B cell (primary cell): ENCODE measurements at regions not wholly inside any gene's neighbourhood (a gene's known extent, or its start where the extent isn't known, plus 50 kb on each side); places are given as distances from the start of the nearest gene placed in this dataset.

ENCODE experiments used
- ATAC-seq: fragments of 200-7000 bp; cut with Tn5 transposase; one replicate; pipeline ENCODE4 v1.10.0; 2021; ENCODE audit warnings: low read depth, mild to moderate bottlenecking, moderate number of reproducible peaks, moderate library complexity
- CTCF ChIA-PET: fragments of 350-600 bp; sonication (Branson Sonifier 250); formaldehyde crosslinking; loops from one replicate; lab custom pipeline; 2021; ENCODE audit warnings: antibody characterized with exemption, inconsistent platforms; lab: Charles Lee
- POLR2A ChIA-PET: fragments of 350-600 bp; sonication (Branson Sonifier 250); formaldehyde crosslinking; loops from one replicate; lab custom pipeline; 2021; ENCODE audit warnings: antibody characterized with exemption; lab: Charles Lee
- DNase-seq: peaks from one replicate; pipeline ENCODE4 v3.0.0; 2013
- H2AFZ ChIP-seq: 2 replicates; pipeline ENCODE4 v1.6.1; 2012; ENCODE audit warnings: mild to moderate bottlenecking, low read depth, low read length; ENCODE audit not compliant: insufficient read depth, poor library complexity, severe bottlenecking
- H3K27ac ChIP-seq, 2 donors: 1 replicate in 1 of 2; 2 replicates in 1 of 2; pipeline ENCODE4 v1.5.1; 2012 to 2013; ENCODE audit warnings: low read length in 2 of 2, mild to moderate bottlenecking in 2 of 2, moderate library complexity in 1 of 2
- H3K27me3 ChIP-seq, 4 experiments: fragments of 200-600 bp in 1 of 4; sonication (generic) in 1 of 4; replicated peaks in 1 of 4; 1 replicate in 2 of 4; 2 replicates in 2 of 4; pipeline versions ENCODE4 v1.6.1 to v1.7.0; 2013 to 2016; ENCODE audit warnings: low read length in 3 of 4, mild to moderate bottlenecking in 2 of 4, mixed read lengths in 1 of 4, moderate library complexity in 1 of 4; ENCODE audit not compliant: insufficient read depth in 4 of 4, control insufficient read depth in 3 of 4; ENCODE audit errors: control extremely low read depth in 1 of 4
- H3K36me3 ChIP-seq, 2 experiments: replicated peaks in 1 of 2; 1 replicate in 1 of 2; 2 replicates in 1 of 2; pipeline versions ENCODE4 v1.6.1 to v1.7.1; 2013; ENCODE audit warnings: low read length in 1 of 2; ENCODE audit not compliant: insufficient read depth in 2 of 2, control insufficient read depth in 1 of 2; ENCODE audit errors: control extremely low read depth in 1 of 2, extremely low read depth in 1 of 2
- H3K4me1 ChIP-seq, 2 donors: fragments of 200-600 bp in 1 of 2; sonication (generic) in 1 of 2; 1 replicate in 1 of 2; 2 replicates in 1 of 2; pipeline versions ENCODE4 v1.5.1 to v1.6.1; 2013 to 2017; ENCODE audit warnings: low read length in 2 of 2; ENCODE audit not compliant: control insufficient read depth in 2 of 2, insufficient read depth in 2 of 2
- H3K4me2 ChIP-seq: replicated peaks from 2 replicates; pipeline ENCODE3; 2012; ENCODE audit warnings: mild to moderate bottlenecking, low read depth, low read length; ENCODE audit not compliant: poor library complexity, severe bottlenecking
- H3K4me3 ChIP-seq, 5 experiments: fragments of 200-600 bp in 1 of 5; sonication (generic) in 1 of 5; 1 replicate in 3 of 5; 2 replicates in 2 of 5; pipeline versions ENCODE4 v1.5.1 to v1.7.0; 2011 to 2016; ENCODE audit warnings: low read length in 4 of 5, mild to moderate bottlenecking in 4 of 5, low read depth in 2 of 5, control low read depth in 1 of 5, moderate library complexity in 1 of 5; ENCODE audit not compliant: insufficient read depth in 1 of 5; ENCODE audit errors: control extremely low read depth in 1 of 5, extremely low read depth in 1 of 5
- H3K79me2 ChIP-seq: fragments of 200-600 bp; sonication (generic); one replicate; pipeline ENCODE4 v1.6.0; 2016; ENCODE audit warnings: low read length; ENCODE audit not compliant: control insufficient read depth, insufficient read depth
- H3K9ac ChIP-seq: fragments of 200-600 bp; sonication (generic); 2 replicates; pipeline ENCODE4 v1.6.1; 2017; ENCODE audit warnings: mild to moderate bottlenecking, low read length, moderate library complexity
- H3K9me3 ChIP-seq, 3 donors: one replicate each; pipeline versions ENCODE4 v1.6.1 to v1.7.1; 2013; ENCODE audit warnings: low read length in 2 of 3; ENCODE audit not compliant: control insufficient read depth in 2 of 3, insufficient read depth in 1 of 3; ENCODE audit errors: control extremely low read depth in 1 of 3
- H4K20me1 ChIP-seq: 2 replicates; pipeline ENCODE4 v1.6.0; 2012; ENCODE audit warnings: mild to moderate bottlenecking, low read length; ENCODE audit not compliant: insufficient read depth, control insufficient read depth, poor library complexity, severe bottlenecking
- H3K27ac Mint-ChIP-seq: one replicate; pipeline ENCODE4 v1.8.0; 2021; ENCODE audit warnings: mixed read lengths
- H3K27me3 Mint-ChIP-seq: one replicate; pipeline ENCODE4 v1.8.0; 2021; ENCODE audit warnings: mixed read lengths
- H3K4me1 Mint-ChIP-seq: one replicate; pipeline ENCODE4 v1.8.0; 2021; ENCODE audit warnings: mixed read lengths
- H3K4me3 Mint-ChIP-seq: one replicate; pipeline ENCODE4 v1.8.0; 2021; ENCODE audit warnings: mixed read lengths
- H3K9me3 Mint-ChIP-seq: one replicate; pipeline ENCODE4 v1.8.0; 2022; ENCODE audit warnings: mixed read lengths; ENCODE audit not compliant: insufficient read depth
- EZH2 ChIP-seq: IDR thresholded peaks from 2 replicates; pipeline ENCODE4 v1.6.1; 2012; ENCODE audit warnings: borderline replicate concordance, low read depth, mild to moderate bottlenecking, moderate library complexity, low read length; ENCODE audit not compliant: insufficient read depth, poor library complexity, severe bottlenecking
- WGBS: methylation state at CpG from one replicate; pipeline ENCODE4 v1.1.5; 2013; ENCODE audit warnings: missing lambda C conversion rate; ENCODE audit not compliant: insufficient coverage; 5-methylcytosine and 5-hydroxymethylcytosine counted together
- intact Hi-C: fragments of 100-400 bp; cut with micrococcal nuclease; formaldehyde crosslinking; loops from one replicate; pipeline ENCODE4 v1.10.0; 2022
- TF ChIP-seq, protein P1 (sequence below): fragments of 200-600 bp; IDR thresholded peaks from one replicate; pipeline ENCODE4 v1.8.0; 2022; ENCODE audit warnings: antibody characterized with exemption, mild to moderate bottlenecking

DNA sequence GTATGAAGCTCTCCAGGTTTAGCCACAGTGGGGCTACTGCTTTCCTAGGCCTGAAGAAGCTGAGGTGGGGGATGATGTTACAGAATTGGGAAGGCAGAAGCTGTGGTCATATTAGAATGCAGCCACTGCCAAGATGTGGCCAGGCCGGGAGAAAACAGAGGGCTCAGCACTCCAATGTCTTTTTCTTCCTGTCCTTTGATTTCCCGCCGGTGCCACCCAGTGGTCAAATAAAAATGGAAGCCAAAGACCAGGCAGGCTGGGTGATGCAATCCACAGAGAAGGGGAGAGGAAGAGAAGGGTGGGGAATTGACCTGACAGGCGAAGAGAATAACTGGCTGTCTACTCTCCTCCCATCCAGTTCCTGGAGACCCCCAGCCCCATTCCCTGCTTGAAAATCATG lies 94.9 kb upstream of the SHISA3 start:
- no peaks in the 10 kb centered on the region for H3K36me3 ChIP-seq
- intact Hi-C loops: no loop called here
- TF ChIP-seq, protein P1, sequence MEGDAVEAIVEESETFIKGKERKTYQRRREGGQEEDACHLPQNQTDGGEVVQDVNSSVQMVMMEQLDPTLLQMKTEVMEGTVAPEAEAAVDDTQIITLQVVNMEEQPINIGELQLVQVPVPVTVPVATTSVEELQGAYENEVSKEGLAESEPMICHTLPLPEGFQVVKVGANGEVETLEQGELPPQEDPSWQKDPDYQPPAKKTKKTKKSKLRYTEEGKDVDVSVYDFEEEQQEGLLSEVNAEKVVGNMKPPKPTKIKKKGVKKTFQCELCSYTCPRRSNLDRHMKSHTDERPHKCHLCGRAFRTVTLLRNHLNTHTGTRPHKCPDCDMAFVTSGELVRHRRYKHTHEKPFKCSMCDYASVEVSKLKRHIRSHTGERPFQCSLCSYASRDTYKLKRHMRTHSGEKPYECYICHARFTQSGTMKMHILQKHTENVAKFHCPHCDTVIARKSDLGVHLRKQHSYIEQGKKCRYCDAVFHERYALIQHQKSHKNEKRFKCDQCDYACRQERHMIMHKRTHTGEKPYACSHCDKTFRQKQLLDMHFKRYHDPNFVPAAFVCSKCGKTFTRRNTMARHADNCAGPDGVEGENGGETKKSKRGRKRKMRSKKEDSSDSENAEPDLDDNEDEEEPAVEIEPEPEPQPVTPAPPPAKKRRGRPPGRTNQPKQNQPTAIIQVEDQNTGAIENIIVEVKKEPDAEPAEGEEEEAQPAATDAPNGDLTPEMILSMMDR: no peak
- TF ChIP-seq EZH2: no peak
- H3K4me3 Mint-ChIP-seq: no peak overlapping the region
- no peak overlapping the region for H3K9ac ChIP-seq
- ChIA-PET POLR2A (no interaction called here), CTCF (no interaction called here)
- H3K9me3 Mint-ChIP-seq: no peaks in the 10 kb centered on the region
- H3K27me3 Mint-ChIP-seq: peaks cover 25% of the 10 kb centered on the region
- H3K27me3 ChIP-seq: peaks cover 0 to 5% (median 2%) of the 10 kb centered on the region in 4 experiments
- no peak overlapping the region for H3K27ac Mint-ChIP-seq
- H3K27ac ChIP-seq: no peak overlapping the region
- ATAC-seq (no peak), DNase-seq (no peak)
- WGBS: 0% methylated on average over 2 of the region's 4 CpGs
- no peaks in the 10 kb centered on the region for H3K79me2 ChIP-seq
- H3K4me1 ChIP-seq: no peaks in the 10 kb centered on the region
- H2AFZ ChIP-seq: no peak overlapping the region
- H3K9me3 ChIP-seq: no peaks in the 10 kb centered on the region
- H3K4me3 ChIP-seq: no peak overlapping the region
- H4K20me1 ChIP-seq: no peaks in the 10 kb centered on the region
- no peaks in the 10 kb centered on the region for H3K4me1 Mint-ChIP-seq
- no peak overlapping the region for H3K4me2 ChIP-seq

DNA sequence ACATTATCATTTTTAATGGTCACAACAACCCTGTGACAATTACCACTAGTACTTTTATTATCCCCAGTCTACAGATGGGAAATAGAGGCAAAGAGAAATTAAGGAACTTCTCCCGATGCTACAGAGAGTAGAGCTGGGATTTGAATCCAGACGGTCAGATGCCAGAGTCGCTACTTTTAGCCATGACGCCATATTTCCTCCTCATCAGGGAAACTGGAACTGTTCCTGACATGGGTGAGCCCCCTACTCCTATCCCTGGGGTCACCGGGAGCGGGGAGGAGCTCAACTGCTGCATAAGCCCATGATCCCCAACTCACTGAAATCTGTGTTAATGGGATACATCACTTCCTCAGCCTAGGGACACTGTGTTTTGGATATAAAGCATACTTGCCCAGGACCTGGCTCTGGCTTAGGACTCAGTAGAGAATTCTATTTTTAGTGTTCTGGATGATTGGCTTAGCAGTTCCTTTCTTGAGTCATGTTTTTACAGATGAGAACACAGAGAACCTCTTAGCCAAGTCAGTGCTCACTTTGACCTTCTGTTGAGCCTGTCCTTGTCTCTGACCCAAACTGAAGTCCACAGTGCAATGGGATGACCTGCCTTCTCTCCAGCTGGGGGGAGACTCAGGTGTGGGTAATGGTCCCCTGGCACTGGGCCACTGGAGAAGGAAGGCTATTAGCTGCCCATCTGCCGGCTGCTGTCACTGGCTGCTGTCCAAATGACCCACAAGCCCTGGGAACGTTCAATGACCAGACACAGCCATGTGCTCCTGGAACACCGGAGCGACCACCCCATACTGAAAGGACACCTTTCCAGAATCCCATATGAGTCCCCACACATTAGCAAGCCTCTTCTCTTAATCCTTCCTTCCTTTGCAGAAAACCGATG lies 90.8 kb upstream of the SHISA3 start:
- no peak for TF ChIP-seq EZH2
- TF ChIP-seq, protein P1: no peak
- Mint-ChIP-seq H3K27me3 (peaks cover 17% of the 10 kb centered on the region), H3K4me1 (no peaks in the 10 kb centered on the region), H3K9me3 (no peaks in the 10 kb centered on the region), H3K4me3 (no peak overlapping the region), H3K27ac (no peak overlapping the region)
- ChIA-PET POLR2A (no interaction called here), CTCF (no interaction called here)
- no peak for ATAC-seq
- DNase-seq: no peak
- no peaks in the 10 kb centered on the region for H3K36me3 ChIP-seq
- no peaks in the 10 kb centered on the region for H3K9me3 ChIP-seq
- H3K79me2 ChIP-seq: no peaks in the 10 kb centered on the region
- no peak overlapping the region for H3K4me3 ChIP-seq
- WGBS: 100% methylated on average over 7 of the region's 11 CpGs
- H3K9ac ChIP-seq: no peak overlapping the region
- intact Hi-C loops: no loop called here
- H2AFZ ChIP-seq: no peak overlapping the region
- no peak overlapping the region for H3K4me2 ChIP-seq
- H3K4me1 ChIP-seq: no peaks in the 10 kb centered on the region
- H3K27ac ChIP-seq: no peak overlapping the region
- H3K27me3 ChIP-seq: peaks cover 0 to under 1% (median 0%) of the 10 kb centered on the region in 4 experiments
- no peaks in the 10 kb centered on the region for H4K20me1 ChIP-seq
